ENCODE measurements at regions not wholly inside any gene's neighbourhood (a gene's known extent, or its start where the extent isn't known, plus 50 kb on each side); places are given as distances from the start of the nearest gene placed in this dataset.

DNA sequence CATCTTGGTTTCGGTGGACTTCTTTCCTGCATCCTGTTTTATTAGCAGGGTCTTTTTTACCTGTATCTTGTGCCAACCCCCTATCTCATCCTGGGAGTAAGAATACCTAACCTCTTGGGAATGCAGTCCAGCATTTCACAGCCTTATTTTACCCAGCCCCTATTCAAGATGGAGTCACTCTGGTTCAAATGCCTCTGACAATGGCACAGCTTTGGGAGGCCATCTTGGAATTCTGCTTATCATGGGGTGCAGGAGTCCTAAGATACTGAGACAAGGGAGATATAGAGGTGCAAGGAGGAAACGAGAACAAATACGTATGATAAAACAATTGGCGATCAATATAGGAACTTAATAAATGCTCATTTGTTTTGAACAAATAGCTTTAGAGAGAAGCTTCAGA lies 1682.2 kb upstream of the AGA start:
- TF ChIP-seq DPF2 (IDR thresholded peaks at IDR 0.05) (no peak), CREB1 (IDR thresholded peaks at IDR 0.05; ENCODE audit: low read depth) (no peak), HDAC2 (IDR thresholded peaks at IDR 0.05) (no peak), CREM (IDR thresholded peaks at IDR 0.05; ENCODE audit: low read depth) (no peak), PAX5 (IDR thresholded peaks at IDR 0.05; ENCODE audit: borderline replicate concordance, low read depth, low read length) (no peak), FOS (IDR thresholded peaks at IDR 0.05; ENCODE audit: borderline replicate concordance, extremely low read depth, insufficient read length) (no peak), ZSCAN29 (IDR thresholded peaks at IDR 0.05) (no peak)
- TF ChIP-seq, protein P1, sequence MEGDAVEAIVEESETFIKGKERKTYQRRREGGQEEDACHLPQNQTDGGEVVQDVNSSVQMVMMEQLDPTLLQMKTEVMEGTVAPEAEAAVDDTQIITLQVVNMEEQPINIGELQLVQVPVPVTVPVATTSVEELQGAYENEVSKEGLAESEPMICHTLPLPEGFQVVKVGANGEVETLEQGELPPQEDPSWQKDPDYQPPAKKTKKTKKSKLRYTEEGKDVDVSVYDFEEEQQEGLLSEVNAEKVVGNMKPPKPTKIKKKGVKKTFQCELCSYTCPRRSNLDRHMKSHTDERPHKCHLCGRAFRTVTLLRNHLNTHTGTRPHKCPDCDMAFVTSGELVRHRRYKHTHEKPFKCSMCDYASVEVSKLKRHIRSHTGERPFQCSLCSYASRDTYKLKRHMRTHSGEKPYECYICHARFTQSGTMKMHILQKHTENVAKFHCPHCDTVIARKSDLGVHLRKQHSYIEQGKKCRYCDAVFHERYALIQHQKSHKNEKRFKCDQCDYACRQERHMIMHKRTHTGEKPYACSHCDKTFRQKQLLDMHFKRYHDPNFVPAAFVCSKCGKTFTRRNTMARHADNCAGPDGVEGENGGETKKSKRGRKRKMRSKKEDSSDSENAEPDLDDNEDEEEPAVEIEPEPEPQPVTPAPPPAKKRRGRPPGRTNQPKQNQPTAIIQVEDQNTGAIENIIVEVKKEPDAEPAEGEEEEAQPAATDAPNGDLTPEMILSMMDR (IDR thresholded peaks at IDR 0.05 in 2 of 3, conservative IDR thresholded peaks at IDR 0.05 in 1 of 3; ENCODE audit: control insufficient read depth in 2 of 3, extremely low read depth in 1 of 3, insufficient read depth in 1 of 3, low read depth in 3 of 3, low read length in 3 of 3): no peak
- TF ChIP-seq, protein P2, sequence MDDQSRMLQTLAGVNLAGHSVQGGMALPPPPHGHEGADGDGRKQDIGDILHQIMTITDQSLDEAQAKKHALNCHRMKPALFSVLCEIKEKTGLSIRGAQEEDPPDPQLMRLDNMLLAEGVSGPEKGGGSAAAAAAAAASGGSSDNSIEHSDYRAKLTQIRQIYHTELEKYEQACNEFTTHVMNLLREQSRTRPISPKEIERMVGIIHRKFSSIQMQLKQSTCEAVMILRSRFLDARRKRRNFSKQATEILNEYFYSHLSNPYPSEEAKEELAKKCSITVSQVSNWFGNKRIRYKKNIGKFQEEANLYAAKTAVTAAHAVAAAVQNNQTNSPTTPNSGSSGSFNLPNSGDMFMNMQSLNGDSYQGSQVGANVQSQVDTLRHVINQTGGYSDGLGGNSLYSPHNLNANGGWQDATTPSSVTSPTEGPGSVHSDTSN (IDR thresholded peaks at IDR 0.05; ENCODE audit: insufficient replicate concordance, low read depth, low read length): no peak
- TF ChIP-seq, protein P3, sequence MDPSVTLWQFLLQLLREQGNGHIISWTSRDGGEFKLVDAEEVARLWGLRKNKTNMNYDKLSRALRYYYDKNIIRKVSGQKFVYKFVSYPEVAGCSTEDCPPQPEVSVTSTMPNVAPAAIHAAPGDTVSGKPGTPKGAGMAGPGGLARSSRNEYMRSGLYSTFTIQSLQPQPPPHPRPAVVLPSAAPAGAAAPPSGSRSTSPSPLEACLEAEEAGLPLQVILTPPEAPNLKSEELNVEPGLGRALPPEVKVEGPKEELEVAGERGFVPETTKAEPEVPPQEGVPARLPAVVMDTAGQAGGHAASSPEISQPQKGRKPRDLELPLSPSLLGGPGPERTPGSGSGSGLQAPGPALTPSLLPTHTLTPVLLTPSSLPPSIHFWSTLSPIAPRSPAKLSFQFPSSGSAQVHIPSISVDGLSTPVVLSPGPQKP (IDR thresholded peaks at IDR 0.05; ENCODE audit: low read depth, low read length): no peak
- TF ChIP-seq, protein P4, sequence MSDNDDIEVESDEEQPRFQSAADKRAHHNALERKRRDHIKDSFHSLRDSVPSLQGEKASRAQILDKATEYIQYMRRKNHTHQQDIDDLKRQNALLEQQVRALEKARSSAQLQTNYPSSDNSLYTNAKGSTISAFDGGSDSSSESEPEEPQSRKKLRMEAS (IDR thresholded peaks at IDR 0.05; ENCODE audit: low read depth, low read length): no peak
- TF ChIP-seq, protein P5, sequence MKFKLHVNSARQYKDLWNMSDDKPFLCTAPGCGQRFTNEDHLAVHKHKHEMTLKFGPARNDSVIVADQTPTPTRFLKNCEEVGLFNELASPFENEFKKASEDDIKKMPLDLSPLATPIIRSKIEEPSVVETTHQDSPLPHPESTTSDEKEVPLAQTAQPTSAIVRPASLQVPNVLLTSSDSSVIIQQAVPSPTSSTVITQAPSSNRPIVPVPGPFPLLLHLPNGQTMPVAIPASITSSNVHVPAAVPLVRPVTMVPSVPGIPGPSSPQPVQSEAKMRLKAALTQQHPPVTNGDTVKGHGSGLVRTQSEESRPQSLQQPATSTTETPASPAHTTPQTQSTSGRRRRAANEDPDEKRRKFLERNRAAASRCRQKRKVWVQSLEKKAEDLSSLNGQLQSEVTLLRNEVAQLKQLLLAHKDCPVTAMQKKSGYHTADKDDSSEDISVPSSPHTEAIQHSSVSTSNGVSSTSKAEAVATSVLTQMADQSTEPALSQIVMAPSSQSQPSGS (IDR thresholded peaks at IDR 0.05; ENCODE audit: low read length): no peak

Measured in GM12878 (cell line).